H1 (cell line): ENCODE measurements at regions not wholly inside any gene's neighbourhood (a gene's known extent, or its start where the extent isn't known, plus 50 kb on each side); places are given as distances from the start of the nearest gene placed in this dataset.

Experiments
- BACH1 ChIP-seq: IDR thresholded peaks from 2 replicates; pipeline ENCODE4 v1.6.1; 2012; ENCODE audit warnings: low read length, improper control_type of control experiment
- CHD7 ChIP-seq: fragments of 300-600 bp; sonication (generic); IDR thresholded peaks from 2 replicates; pipeline ENCODE4 v1.7.1; 2012; ENCODE audit warnings: low read length, moderate library complexity, mild to moderate bottlenecking, inconsistent platforms; ENCODE audit not compliant: insufficient replicate concordance
- TAF1 ChIP-seq: IDR thresholded peaks from 2 replicates; pipeline ENCODE4 v1.6.1; 2011; ENCODE audit warnings: mild to moderate bottlenecking, low read depth, low read length

GRCh38 chr10:6962576-6962975 lies 382.5 kb upstream of the PRKCQ start (continued):
- TF ChIP-seq CHD7, result no peak
- TF ChIP-seq BACH1, result no peak
- no peak for TF ChIP-seq TAF1
